Transverse colon (tissue), 4 donors: ENCODE measurements at regions not wholly inside any gene's neighbourhood (a gene's known extent, or its start where the extent isn't known, plus 50 kb on each side); places are given as distances from the start of the nearest gene placed in this dataset.

Experiments used
- CTCF ChIP-seq, 5 experiments: fragments of 200-600 bp in 3 of 5; fragments of 450-650 bp in 2 of 5; sonication (generic) in 3 of 5; IDR thresholded peaks; 1 replicate in 2 of 5; 2 replicates in 3 of 5; pipeline ENCODE4 v1.5.1; 2016 to 2017; ENCODE audit warnings: antibody characterized with exemption in 5 of 5, inconsistent platforms in 3 of 5, mild to moderate bottlenecking in 2 of 5, moderate library complexity in 1 of 5
- POLR2A ChIP-seq: fragments of 450-650 bp; IDR thresholded peaks from one replicate; pipeline ENCODE4 v1.6.1; 2016; ENCODE audit warnings: antibody characterized with exemption, mild to moderate bottlenecking, moderate library complexity
- POLR2AphosphoS5 ChIP-seq, 3 donors: sonication (generic); formaldehyde crosslinking; IDR thresholded peaks; one replicate each; pipeline ENCODE4 v1.6.1; 2016; ENCODE audit warnings: antibody characterized with exemption in 3 of 3

- TF ChIP-seq CTCF (IDR thresholded peaks at IDR 0.05) (no peak), POLR2A (no peak), POLR2AphosphoS5 (IDR thresholded peaks at IDR 0.05) (no peak)
Measured at GRCh38 chr20:22093122-22093521, 387.7 kb downstream of the PAX1 start.
